PC-9 (cell line): ENCODE measurements at regions not wholly inside any gene's neighbourhood (a gene's known extent, or its start where the extent isn't known, plus 50 kb on each side); places are given as distances from the start of the nearest gene placed in this dataset.

Experiments used
- BruUV-seq: library from RNA; stranded (reverse); fragments of 400-500 nt; replicated peaks from 2 replicates; lab custom pipeline; 2021; lab: Mats Ljungman, UMichigan
- CTCF ChIA-PET: fragments of 300-600 bp; sonication (Branson Sonifier 250); formaldehyde crosslinking; loops from one replicate; lab custom pipeline; 2022; ENCODE audit warnings: antibody characterized with exemption; lab: Charles Lee
- POLR2A ChIA-PET: fragments of 300-600 bp; sonication (Branson Sonifier 250); formaldehyde crosslinking; loops from one replicate; lab custom pipeline; 2022; ENCODE audit warnings: antibody characterized with exemption; ENCODE audit not compliant: unreplicated experiment; lab: Charles Lee
- DNase-seq, 2 experiments: peaks; one replicate each; pipeline versions ENCODE4 v3.0.0 to v3.0.0-alpha.2; 2015 to 2022; ENCODE audit warnings: mixed read lengths in 1 of 2
- H2AFZ ChIP-seq: fragments of 200-600 bp; sonication (generic); 2 replicates; pipeline ENCODE4 v1.8.1; 2017; ENCODE audit warnings: antibody characterized with exemption
- H3F3A ChIP-seq: fragments of 200-600 bp; sonication (generic); 2 replicates; pipeline ENCODE4 v1.8.1; 2017; ENCODE audit warnings: antibody characterized with exemption, mild to moderate bottlenecking, low read depth; ENCODE audit not compliant: insufficient read depth
- H3K27ac ChIP-seq: fragments of 200-600 bp; sonication (generic); 2 replicates; pipeline ENCODE4 v1.6.1; 2016; ENCODE audit warnings: mixed run types
- H3K27me3 ChIP-seq: fragments of 200-600 bp; sonication (generic); 2 replicates; pipeline ENCODE4 v1.6.1; 2016; ENCODE audit warnings: low read depth, mixed run types; ENCODE audit not compliant: insufficient read depth
- H3K36me3 ChIP-seq: fragments of 200-600 bp; sonication (generic); 2 replicates; pipeline ENCODE4 v1.6.1; 2016; ENCODE audit warnings: low read depth, mixed run types
- H3K4me1 ChIP-seq: fragments of 200-600 bp; sonication (generic); replicated peaks from 2 replicates; pipeline ENCODE4 v1.6.1; 2016; ENCODE audit warnings: mixed run types; ENCODE audit not compliant: insufficient read depth
- H3K4me2 ChIP-seq: fragments of 200-600 bp; sonication (generic); 2 replicates; pipeline ENCODE4 v1.6.1; 2017; ENCODE audit warnings: mixed run types
- H3K4me3 ChIP-seq: fragments of 200-600 bp; sonication (generic); 2 replicates; pipeline ENCODE4 v1.6.1; 2016; ENCODE audit warnings: mixed run types
- H3K79me2 ChIP-seq: fragments of 200-600 bp; sonication (generic); 2 replicates; pipeline ENCODE4 v1.6.1; 2017; ENCODE audit warnings: low read depth, mixed run types
- H3K9me2 ChIP-seq: fragments of 200-600 bp; sonication (generic); 2 replicates; pipeline ENCODE4 v1.8.1; 2017; ENCODE audit warnings: mild to moderate bottlenecking; ENCODE audit not compliant: insufficient read depth
- H3K9me3 ChIP-seq: fragments of 200-600 bp; sonication (generic); 2 replicates; pipeline ENCODE4 v1.8.1; 2016; ENCODE audit warnings: low read depth; ENCODE audit not compliant: insufficient read depth
- H4K20me1 ChIP-seq: fragments of 200-600 bp; sonication (generic); 2 replicates; pipeline ENCODE4 v1.8.1; 2017; ENCODE audit not compliant: insufficient read depth
- CTCF ChIP-seq: fragments of 200-600 bp; sonication (generic); conservative IDR thresholded peaks from 2 replicates; pipeline ENCODE4 v1.6.1; 2017; ENCODE audit warnings: mixed run types, antibody characterized with exemption, mild to moderate bottlenecking, moderate library complexity
- EZH2 ChIP-seq: fragments of 200-600 bp; sonication (generic); IDR thresholded peaks from 2 replicates; pipeline ENCODE4 v1.8.0; 2017; ENCODE audit warnings: antibody characterized with exemption, low read depth
- intact Hi-C: fragments of 100-400 bp; cut with micrococcal nuclease; formaldehyde crosslinking; loops from one replicate; pipeline ENCODE4 v1.10.0; 2022; ENCODE audit not compliant: unreplicated experiment

- Histone ChIP-seq H3K27me3 (no peaks in the 10 kb centered on the region), H3F3A (peaks cover 17% of the 10 kb centered on the region; the same call in 1 of the 2 replicates), H2AFZ (no peak overlapping the region), H3K4me1 (peaks cover 42% of the 10 kb centered on the region), H3K36me3 (no peaks in the 10 kb centered on the region), H3K9me2 (no peaks in the 10 kb centered on the region), H3K79me2 (peaks cover 6% of the 10 kb centered on the region; the same call in 1 of the 2 replicates), H4K20me1 (no peaks in the 10 kb centered on the region), H3K27ac (peak overlapping the region; percentile 99), H3K4me3 (no peak overlapping the region), H3K9me3 (no peaks in the 10 kb centered on the region), H3K4me2 (peak overlapping the region; percentile 31)
- intact Hi-C loops, result loop anchor here (5.0 kb wide), 1 partner anchor 745 kb away; no protein-coding TSS in a partner anchor
- BruUV-seq, result no TSS peak
- CTCF ChIA-PET, result no interaction called here
- POLR2A ChIA-PET, result interaction anchor here (0.5 to 0.8 kb wide), 3 partner anchors 63 to 411 kb away, joined by 3 to 4 read pairs (median 3); no protein-coding TSS in a partner anchor
- TF ChIP-seq CTCF (no peak), EZH2 (no peak)
- DNase-seq, result peak; percentile 9 to 52
Measured at GRCh38 chrX:46262304-46262703, 282.9 kb downstream of the ZNF674 start.

- no peak for TF ChIP-seq CTCF
- no peak for TF ChIP-seq EZH2
- Histone ChIP-seq H3K27ac (peak overlapping the region; percentile 99), H3K36me3 (no peaks in the 10 kb centered on the region), H3K9me2 (no peaks in the 10 kb centered on the region), H3K4me2 (peak overlapping the region; percentile 66), H3K79me2 (peaks cover 5% of the 10 kb centered on the region; the same call in 1 of the 2 replicates), H2AFZ (no peak overlapping the region), H3K27me3 (no peaks in the 10 kb centered on the region), H3K9me3 (no peaks in the 10 kb centered on the region), H3K4me1 (peaks cover 40% of the 10 kb centered on the region), H3K4me3 (no peak overlapping the region), H3F3A (peaks cover 17% of the 10 kb centered on the region; the same call in 1 of the 2 replicates), H4K20me1 (no peaks in the 10 kb centered on the region)
- ChIA-PET POLR2A (interaction anchor here (0.6 to 1.7 kb wide), 12 partner anchors 9 to 938 kb away, joined by 3 to 16 read pairs (median 4); no protein-coding TSS in a partner anchor), CTCF (interaction anchor here (0.6 to 1.1 kb wide), 3 partner anchors 116 to 939 kb away, joined by 3 to 4 read pairs (median 3); no protein-coding TSS in a partner anchor)
- DNase-seq, result peak; percentile 65 to 89
- BruUV-seq, result no TSS peak
- intact Hi-C loops, result loop anchor here (1.0 to 5.0 kb wide), 6 partner anchors 34 to 743 kb away; no protein-coding TSS in a partner anchor
Measured at GRCh38 chrX:46260499-46260898, 284.7 kb downstream of the ZNF674 start.

- Histone ChIP-seq H3K36me3 (no peaks in the 10 kb centered on the region), H3K9me2 (no peaks in the 10 kb centered on the region), H3F3A (peaks cover 17% of the 10 kb centered on the region; the same call in 1 of the 2 replicates), H3K4me3 (no peak overlapping the region), H3K27ac (0 out of 2 replicates have a peak overlapping the region, but pooled peaks have one; percentile 55), H4K20me1 (no peaks in the 10 kb centered on the region), H2AFZ (no peak overlapping the region), H3K27me3 (no peaks in the 10 kb centered on the region), H3K4me1 (peaks cover 39% of the 10 kb centered on the region), H3K79me2 (no peaks in the 10 kb centered on the region), H3K9me3 (no peaks in the 10 kb centered on the region), H3K4me2 (no peak overlapping the region)
- no peak for TF ChIP-seq EZH2
- TF ChIP-seq CTCF, result no peak
- no TSS peak for BruUV-seq
- DNase-seq, result no peak
- intact Hi-C loops, result no loop called here
- ChIA-PET POLR2A (no interaction called here), CTCF (no interaction called here)
Measured at GRCh38 chrX:46258356-46258755, 286.9 kb downstream of the ZNF674 start.
